CD14-positive monocyte (primary cell): ENCODE measurements at regions not wholly inside any gene's neighbourhood (a gene's known extent, or its start where the extent isn't known, plus 50 kb on each side); places are given as distances from the start of the nearest gene placed in this dataset.

Source experiments
- DNase-seq, 3 donors: peaks; one replicate each; pipeline ENCODE4 v3.0.0-alpha.2; 2011 to 2022
- H2AFZ ChIP-seq: 2 replicates; pipeline ENCODE4 v1.6.0; 2012; ENCODE audit warnings: mild to moderate bottlenecking, low read depth, low read length, inconsistent platforms; ENCODE audit not compliant: insufficient read depth, poor library complexity, severe bottlenecking
- H3K27ac ChIP-seq, 2 donors: 1 replicate in 1 of 2; 2 replicates in 1 of 2; pipeline ENCODE4 v1.5.1; 2012 to 2013; ENCODE audit warnings: low read length in 2 of 2, control low read depth in 1 of 2, inconsistent platforms in 1 of 2, low read depth in 1 of 2, mild to moderate bottlenecking in 1 of 2
- H3K27me3 ChIP-seq, 2 donors: one replicate each; pipeline versions ENCODE4 v1.6.0 to v1.6.1; 2011 to 2013; ENCODE audit warnings: low read length in 2 of 2; ENCODE audit not compliant: control insufficient read depth in 2 of 2, insufficient read depth in 2 of 2
- H3K36me3 ChIP-seq, 2 donors: replicated peaks in 1 of 2; 1 replicate in 1 of 2; 2 replicates in 1 of 2; pipeline versions ENCODE4 v1.5.1 to v1.6.1; 2012 to 2013; ENCODE audit warnings: low read length in 2 of 2, control low read depth in 1 of 2, inconsistent platforms in 1 of 2, mild to moderate bottlenecking in 1 of 2; ENCODE audit not compliant: insufficient read depth in 2 of 2, control insufficient read depth in 1 of 2
- H3K4me1 ChIP-seq, 2 donors: 1 replicate in 1 of 2; 2 replicates in 1 of 2; pipeline versions ENCODE4 v1.5.1 to v1.6.1; 2012 to 2013; ENCODE audit warnings: low read length in 2 of 2, control low read depth in 1 of 2, inconsistent platforms in 1 of 2, mild to moderate bottlenecking in 1 of 2, moderate library complexity in 1 of 2; ENCODE audit not compliant: insufficient read depth in 2 of 2, control insufficient read depth in 1 of 2
- H3K4me2 ChIP-seq: replicated peaks from 2 replicates; pipeline ENCODE3; 2012; ENCODE audit warnings: low read length, moderate library complexity, mild to moderate bottlenecking; ENCODE audit not compliant: poor library complexity, severe bottlenecking; ENCODE audit errors: extremely low read depth
- H3K4me3 ChIP-seq, 3 experiments: fragments of 200-600 bp in 1 of 3; sonication (generic) in 1 of 3; replicated peaks in 1 of 3; 1 replicate in 2 of 3; 2 replicates in 1 of 3; pipeline ENCODE4 v1.5.1; 2011 to 2013; ENCODE audit warnings: low read length in 3 of 3, mild to moderate bottlenecking in 3 of 3, control low read depth in 2 of 3, low read depth in 2 of 3, inconsistent platforms in 1 of 3, moderate library complexity in 1 of 3
- H3K79me2 ChIP-seq: 2 replicates; pipeline ENCODE4 v1.6.0; 2012; ENCODE audit warnings: mild to moderate bottlenecking, control low read depth, inconsistent platforms, low read length, moderate library complexity; ENCODE audit not compliant: insufficient read depth
- H3K9ac ChIP-seq: 2 replicates; pipeline ENCODE4 v1.6.0; 2017; ENCODE audit warnings: low read length, mild to moderate bottlenecking; ENCODE audit not compliant: insufficient read depth, poor library complexity, severe bottlenecking
- H3K9me3 ChIP-seq, 2 donors: replicated peaks in 1 of 2; 1 replicate in 1 of 2; 2 replicates in 1 of 2; pipeline versions ENCODE4 v1.5.1 to v1.6.1; 2012 to 2013; ENCODE audit warnings: low read length in 2 of 2, control low read depth in 1 of 2; ENCODE audit not compliant: control insufficient read depth in 1 of 2, insufficient read depth in 1 of 2
- H4K20me1 ChIP-seq: 2 replicates; pipeline ENCODE4 v1.6.0; 2012; ENCODE audit warnings: mild to moderate bottlenecking, low read length, control low read depth, moderate library complexity; ENCODE audit not compliant: insufficient read depth
- H3K27ac Mint-ChIP-seq, 7 donors: one replicate each; pipeline ENCODE4 v1.8.0; 2020; ENCODE audit warnings: mild to moderate bottlenecking in 7 of 7, mixed read lengths in 7 of 7, moderate library complexity in 6 of 7, inconsistent platforms in 2 of 7
- H3K27me3 Mint-ChIP-seq, 3 donors: one replicate each; pipeline ENCODE4 v1.8.0; 2021 to 2022; ENCODE audit warnings: low read depth in 3 of 3, mild to moderate bottlenecking in 3 of 3, mixed read lengths in 3 of 3, moderate library complexity in 3 of 3, inconsistent platforms in 1 of 3
- H3K36me3 Mint-ChIP-seq, 2 donors: one replicate each; pipeline ENCODE4 v1.8.0; 2020; ENCODE audit warnings: mixed read lengths in 2 of 2, inconsistent platforms in 1 of 2, mild to moderate bottlenecking in 1 of 2
- H3K4me1 Mint-ChIP-seq: one replicate; pipeline ENCODE4 v1.8.0; 2020; ENCODE audit warnings: mild to moderate bottlenecking, mixed read lengths
- H3K4me3 Mint-ChIP-seq, 2 donors: one replicate each; pipeline ENCODE4 v1.8.0; 2020; ENCODE audit warnings: mild to moderate bottlenecking in 2 of 2, mixed read lengths in 2 of 2, moderate library complexity in 1 of 2
- H3K9me3 Mint-ChIP-seq, 7 donors: one replicate each; pipeline ENCODE4 v1.8.0; 2020 to 2022; ENCODE audit warnings: mixed read lengths in 7 of 7, mild to moderate bottlenecking in 6 of 7, moderate library complexity in 6 of 7, inconsistent platforms in 2 of 7
- CTCF ChIP-seq: fragments of 200-600 bp; IDR thresholded peaks from one replicate; pipeline ENCODE4 v1.8.0; 2022; ENCODE audit warnings: antibody characterized with exemption, mild to moderate bottlenecking
- WGBS: methylation state at CpG from one replicate; pipeline ENCODE4 v1.1.5; 2013; ENCODE audit warnings: missing lambda C conversion rate; ENCODE audit not compliant: insufficient coverage; 5-methylcytosine and 5-hydroxymethylcytosine counted together
- intact Hi-C, 2 donors: fragments of 100-400 bp; cut with micrococcal nuclease; formaldehyde crosslinking; loops; one replicate each; pipeline versions ENCODE4 v1.15.0 to v1.15.1; 2023

DNA sequence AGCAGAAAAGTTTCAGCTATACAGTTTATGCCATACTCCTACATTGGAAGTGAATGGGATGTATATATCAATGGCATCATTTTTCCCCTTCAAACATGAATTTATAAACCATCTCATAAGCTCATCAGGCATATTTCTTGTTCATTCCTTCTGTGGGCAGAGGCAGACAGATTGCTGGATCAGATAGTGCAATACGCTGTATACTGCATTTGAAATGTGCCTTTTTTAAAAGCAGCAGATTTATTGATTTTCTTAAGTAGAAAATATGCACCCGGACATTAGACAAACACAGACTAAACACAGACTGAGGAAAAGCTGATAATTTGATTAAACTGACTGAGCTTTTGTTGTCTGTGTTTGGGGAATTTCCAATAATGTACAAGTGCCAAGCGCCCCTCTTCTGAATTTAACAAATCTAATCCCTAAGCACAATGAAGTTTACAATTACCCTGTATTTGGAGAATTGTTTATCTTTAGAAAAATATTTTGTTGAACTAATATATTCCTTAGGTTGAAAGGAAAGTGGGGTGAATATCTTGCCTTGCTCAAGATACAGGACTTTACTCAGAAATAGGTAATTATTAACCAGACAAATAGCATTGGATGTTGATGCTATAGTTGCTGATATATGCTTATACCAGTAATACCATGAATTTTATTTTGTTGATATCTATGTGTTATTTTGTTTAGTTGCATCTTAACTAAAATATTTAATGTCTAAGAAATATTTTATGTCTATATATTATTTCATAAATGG, 566.6 kb upstream of the MEF2C start:
- Mint-ChIP-seq H3K27me3 (peaks cover 0 to 2% (median 1%) of the 10 kb centered on the region in 3 donors), H3K9me3 (peaks cover 0 to 8% (median 1%) of the 10 kb centered on the region in 7 donors), H3K4me1 (peaks cover 12% of the 10 kb centered on the region), H3K4me3 (no peak overlapping the region), H3K27ac (no peak overlapping the region), H3K36me3 (no peaks in the 10 kb centered on the region)
- Histone ChIP-seq H3K9me3 (no peaks in the 10 kb centered on the region), H3K9ac (no peak overlapping the region), H2AFZ (no peak overlapping the region), H3K4me2 (no peak overlapping the region), H3K27me3 (no peaks in the 10 kb centered on the region), H3K27ac (no peak overlapping the region), H3K79me2 (no peaks in the 10 kb centered on the region), H4K20me1 (no peaks in the 10 kb centered on the region), H3K4me1 (peaks cover 7 to 9% of the 10 kb centered on the region in 2 donors), H3K4me3 (no peak overlapping the region), H3K36me3 (no peaks in the 10 kb centered on the region)
- intact Hi-C loops, result no loop called here
- WGBS, result no CpG with 5 or more reads among the region's 3 CpGs
- TF ChIP-seq CTCF, result no peak
- no peak for DNase-seq

DNA sequence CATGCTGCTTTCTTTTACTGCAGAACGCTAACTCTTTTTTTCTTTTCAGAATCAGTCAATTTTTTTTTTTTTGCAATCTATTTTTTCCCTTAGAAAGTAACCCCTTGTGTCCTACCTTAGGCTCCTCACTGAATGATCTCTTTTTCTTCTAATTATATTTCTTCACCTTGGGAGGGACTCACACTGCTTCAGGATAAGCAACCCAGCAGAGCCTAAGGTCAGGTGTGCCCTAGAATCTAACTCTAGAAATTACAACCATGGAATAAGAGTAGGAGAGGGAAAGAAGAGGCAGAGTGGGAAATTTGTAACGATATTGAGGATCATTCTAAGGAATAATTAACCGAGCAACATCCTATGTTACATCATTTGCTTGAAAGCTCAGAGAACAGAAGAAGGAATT, 564.0 kb upstream of the MEF2C start:
- no peak overlapping the region for H2AFZ ChIP-seq
- no peak overlapping the region for H3K4me3 Mint-ChIP-seq
- DNase-seq, result no peak
- no peak overlapping the region for H3K4me3 ChIP-seq
- H3K27ac Mint-ChIP-seq, result no peak overlapping the region
- H3K27me3 ChIP-seq, result no peaks in the 10 kb centered on the region
- no peak for TF ChIP-seq CTCF
- no peaks in the 10 kb centered on the region for H3K9me3 ChIP-seq
- no peak overlapping the region for H3K27ac ChIP-seq
- peaks cover 0 to 7% (median 0%) of the 10 kb centered on the region in 7 donors for H3K9me3 Mint-ChIP-seq
- H3K4me1 ChIP-seq, result peaks cover 20 to 27% of the 10 kb centered on the region in 2 donors
- no peak overlapping the region for H3K9ac ChIP-seq
- H4K20me1 ChIP-seq, result no peaks in the 10 kb centered on the region
- peaks cover 0 to 2% (median 1%) of the 10 kb centered on the region in 3 donors for H3K27me3 Mint-ChIP-seq
- H3K4me2 ChIP-seq, result no peak overlapping the region
- intact Hi-C loops, result no loop called here
- no peaks in the 10 kb centered on the region for H3K36me3 ChIP-seq
- no peaks in the 10 kb centered on the region for H3K36me3 Mint-ChIP-seq
- H3K4me1 Mint-ChIP-seq, result peaks cover 27% of the 10 kb centered on the region
- WGBS, result no CpG with 5 or more reads among the region's 3 CpGs
- H3K79me2 ChIP-seq, result no peaks in the 10 kb centered on the region
